ENCODE measurements at regions not wholly inside any gene's neighbourhood (a gene's known extent, or its start where the extent isn't known, plus 50 kb on each side); places are given as distances from the start of the nearest gene placed in this dataset.

GRCh38 chr18:37922162-37922561, 356.6 kb upstream of the CELF4 start:
- Histone ChIP-seq H3K9me3 (ENCODE audit: control insufficient read depth in 2 of 2, low read length in 2 of 2) (peaks cover 0 to 3% of the 10 kb centered on the region in 2 donors), H3K9ac (ENCODE audit: low read length in 2 of 2) (no peak overlapping the region), H3K27me3 (ENCODE audit: control insufficient read depth in 1 of 2, insufficient read depth in 2 of 2, low read length in 2 of 2) (no peaks in the 10 kb centered on the region), H3K27ac (ENCODE audit: low read length) (no peak overlapping the region), H3K4me1 (ENCODE audit: control insufficient read depth, insufficient read depth, low read length) (no peaks in the 10 kb centered on the region), H3K36me3 (ENCODE audit: control insufficient read depth in 2 of 2, insufficient read depth in 2 of 2, low read length in 2 of 2) (no peaks in the 10 kb centered on the region), H3K4me3 (ENCODE audit: low read length in 2 of 2) (no peak overlapping the region)

- no peak overlapping the region for H3K9ac ChIP-seq (ENCODE audit: low read length in 2 of 2)
- no peaks in the 10 kb centered on the region for H3K4me1 ChIP-seq (ENCODE audit: control insufficient read depth, insufficient read depth, low read length)
- peaks cover 0 to 2% of the 10 kb centered on the region in 2 donors for H3K9me3 ChIP-seq (ENCODE audit: control insufficient read depth in 2 of 2, low read length in 2 of 2)
- H3K27ac ChIP-seq (ENCODE audit: low read length) = no peak overlapping the region
- no peaks in the 10 kb centered on the region for H3K36me3 ChIP-seq (ENCODE audit: control insufficient read depth in 2 of 2, insufficient read depth in 2 of 2, low read length in 2 of 2)
- H3K27me3 ChIP-seq (ENCODE audit: control insufficient read depth in 1 of 2, insufficient read depth in 2 of 2, low read length in 2 of 2) = no peaks in the 10 kb centered on the region
- H3K4me3 ChIP-seq (ENCODE audit: low read length in 2 of 2) = no peak overlapping the region
These were observed 355.3 kb upstream of the CELF4 start for GRCh38 chr18:37920865-37921264.

- Histone ChIP-seq H3K4me1 (ENCODE audit: control insufficient read depth, insufficient read depth, low read length) (no peaks in the 10 kb centered on the region), H3K27me3 (ENCODE audit: control insufficient read depth in 1 of 2, insufficient read depth in 2 of 2, low read length in 2 of 2) (no peaks in the 10 kb centered on the region), H3K27ac (ENCODE audit: low read length) (no peak overlapping the region), H3K9ac (ENCODE audit: low read length in 2 of 2) (no peak overlapping the region), H3K9me3 (ENCODE audit: control insufficient read depth in 2 of 2, low read length in 2 of 2) (no peaks in the 10 kb centered on the region), H3K4me3 (ENCODE audit: low read length in 2 of 2) (no peak overlapping the region), H3K36me3 (ENCODE audit: control insufficient read depth in 2 of 2, insufficient read depth in 2 of 2, low read length in 2 of 2) (no peaks in the 10 kb centered on the region)
These were observed 347.5 kb upstream of the CELF4 start for GRCh38 chr18:37913051-37913450.

GRCh38 chr18:37902344-37902743, 336.7 kb upstream of the CELF4 start:
- H3K9me3 ChIP-seq (ENCODE audit: control insufficient read depth in 2 of 2, low read length in 2 of 2) = no peaks in the 10 kb centered on the region
- no peaks in the 10 kb centered on the region for H3K4me1 ChIP-seq (ENCODE audit: control insufficient read depth, insufficient read depth, low read length)
- H3K4me3 ChIP-seq (ENCODE audit: low read length in 2 of 2) = no peak overlapping the region
- H3K36me3 ChIP-seq (ENCODE audit: control insufficient read depth in 2 of 2, insufficient read depth in 2 of 2, low read length in 2 of 2) = no peaks in the 10 kb centered on the region
- H3K9ac ChIP-seq (ENCODE audit: low read length in 2 of 2) = no peak overlapping the region
- no peaks in the 10 kb centered on the region for H3K27me3 ChIP-seq (ENCODE audit: control insufficient read depth in 1 of 2, insufficient read depth in 2 of 2, low read length in 2 of 2)
- H3K27ac ChIP-seq (ENCODE audit: low read length) = no peak overlapping the region

- H3K4me3 ChIP-seq (ENCODE audit: low read length in 2 of 2) = no peak overlapping the region
- no peak overlapping the region for H3K27ac ChIP-seq (ENCODE audit: low read length)
- H3K9ac ChIP-seq (ENCODE audit: low read length in 2 of 2) = no peak overlapping the region
- H3K4me1 ChIP-seq (ENCODE audit: control insufficient read depth, insufficient read depth, low read length) = no peaks in the 10 kb centered on the region
- no peaks in the 10 kb centered on the region for H3K36me3 ChIP-seq (ENCODE audit: control insufficient read depth in 2 of 2, insufficient read depth in 2 of 2, low read length in 2 of 2)
- peaks cover 0 to 3% of the 10 kb centered on the region in 2 donors for H3K9me3 ChIP-seq (ENCODE audit: control insufficient read depth in 2 of 2, low read length in 2 of 2)
- no peaks in the 10 kb centered on the region for H3K27me3 ChIP-seq (ENCODE audit: control insufficient read depth in 1 of 2, insufficient read depth in 2 of 2, low read length in 2 of 2)
These were observed 334.7 kb upstream of the CELF4 start for GRCh38 chr18:37900326-37900725.

- no peaks in the 10 kb centered on the region for H3K36me3 ChIP-seq (ENCODE audit: control insufficient read depth in 2 of 2, insufficient read depth in 2 of 2, low read length in 2 of 2)
- H3K4me3 ChIP-seq (ENCODE audit: low read length in 2 of 2) = no peak overlapping the region
- no peaks in the 10 kb centered on the region for H3K4me1 ChIP-seq (ENCODE audit: control insufficient read depth, insufficient read depth, low read length)
These were observed 324.4 kb upstream of the CELF4 start for GRCh38 chr18:37889963-37890362.

GRCh38 chr18:37874721-37875120, 309.1 kb upstream of the CELF4 start:
- Histone ChIP-seq H3K4me3 (ENCODE audit: low read length in 2 of 2) (no peak overlapping the region), H3K9ac (ENCODE audit: low read length in 2 of 2) (no peak overlapping the region), H3K36me3 (ENCODE audit: control insufficient read depth in 2 of 2, insufficient read depth in 2 of 2, low read length in 2 of 2) (no peaks in the 10 kb centered on the region), H3K9me3 (ENCODE audit: control insufficient read depth in 2 of 2, low read length in 2 of 2) (no peaks in the 10 kb centered on the region), H3K4me1 (ENCODE audit: control insufficient read depth, insufficient read depth, low read length) (no peaks in the 10 kb centered on the region), H3K27me3 (ENCODE audit: control insufficient read depth in 1 of 2, insufficient read depth in 2 of 2, low read length in 2 of 2) (no peaks in the 10 kb centered on the region), H3K27ac (ENCODE audit: low read length) (no peak overlapping the region)

More at GRCh38 chr18:37889963-37890362, 324.4 kb upstream of the CELF4 start:
- no peaks in the 10 kb centered on the region for H3K9me3 ChIP-seq (ENCODE audit: control insufficient read depth in 2 of 2, low read length in 2 of 2)
- H3K9ac ChIP-seq (ENCODE audit: low read length in 2 of 2) = no peak overlapping the region
- no peaks in the 10 kb centered on the region for H3K27me3 ChIP-seq (ENCODE audit: control insufficient read depth in 1 of 2, insufficient read depth in 2 of 2, low read length in 2 of 2)
- H3K27ac ChIP-seq (ENCODE audit: low read length) = no peak overlapping the region

- Histone ChIP-seq H3K27me3 (ENCODE audit: control insufficient read depth in 1 of 2, insufficient read depth in 2 of 2, low read length in 2 of 2) (no peaks in the 10 kb centered on the region), H3K9ac (ENCODE audit: low read length in 2 of 2) (no peak overlapping the region), H3K9me3 (ENCODE audit: control insufficient read depth in 2 of 2, low read length in 2 of 2) (no peaks in the 10 kb centered on the region), H3K36me3 (ENCODE audit: control insufficient read depth in 2 of 2, insufficient read depth in 2 of 2, low read length in 2 of 2) (no peaks in the 10 kb centered on the region), H3K4me1 (ENCODE audit: control insufficient read depth, insufficient read depth, low read length) (no peaks in the 10 kb centered on the region), H3K27ac (ENCODE audit: low read length) (no peak overlapping the region), H3K4me3 (ENCODE audit: low read length in 2 of 2) (no peak overlapping the region)
These were observed 307.8 kb upstream of the CELF4 start for GRCh38 chr18:37873416-37873815.

- Histone ChIP-seq H3K9ac (ENCODE audit: low read length in 2 of 2) (no peak overlapping the region), H3K27ac (ENCODE audit: low read length) (no peak overlapping the region), H3K27me3 (ENCODE audit: control insufficient read depth in 1 of 2, insufficient read depth in 2 of 2, low read length in 2 of 2) (no peaks in the 10 kb centered on the region), H3K36me3 (ENCODE audit: control insufficient read depth in 2 of 2, insufficient read depth in 2 of 2, low read length in 2 of 2) (no peaks in the 10 kb centered on the region), H3K4me1 (ENCODE audit: control insufficient read depth, insufficient read depth, low read length) (no peaks in the 10 kb centered on the region), H3K9me3 (ENCODE audit: control insufficient read depth in 2 of 2, low read length in 2 of 2) (no peaks in the 10 kb centered on the region), H3K4me3 (ENCODE audit: low read length in 2 of 2) (no peak overlapping the region)
These were observed 307.0 kb upstream of the CELF4 start for GRCh38 chr18:37872562-37872961.

- Histone ChIP-seq H3K4me3 (ENCODE audit: low read length in 2 of 2) (no peak overlapping the region), H3K36me3 (ENCODE audit: control insufficient read depth in 2 of 2, insufficient read depth in 2 of 2, low read length in 2 of 2) (no peaks in the 10 kb centered on the region), H3K9me3 (ENCODE audit: control insufficient read depth in 2 of 2, low read length in 2 of 2) (no peaks in the 10 kb centered on the region), H3K27ac (ENCODE audit: low read length) (no peak overlapping the region), H3K9ac (ENCODE audit: low read length in 2 of 2) (no peak overlapping the region), H3K4me1 (ENCODE audit: control insufficient read depth, insufficient read depth, low read length) (no peaks in the 10 kb centered on the region), H3K27me3 (ENCODE audit: control insufficient read depth in 1 of 2, insufficient read depth in 2 of 2, low read length in 2 of 2) (no peaks in the 10 kb centered on the region)
These were observed 306.0 kb upstream of the CELF4 start for GRCh38 chr18:37871561-37871960.

- Histone ChIP-seq H3K9me3 (ENCODE audit: control insufficient read depth in 2 of 2, low read length in 2 of 2) (peaks cover 0 to 4% of the 10 kb centered on the region in 2 donors), H3K4me1 (ENCODE audit: control insufficient read depth, insufficient read depth, low read length) (no peaks in the 10 kb centered on the region), H3K9ac (ENCODE audit: low read length in 2 of 2) (no peak overlapping the region), H3K27ac (ENCODE audit: low read length) (no peak overlapping the region), H3K36me3 (ENCODE audit: control insufficient read depth in 2 of 2, insufficient read depth in 2 of 2, low read length in 2 of 2) (no peaks in the 10 kb centered on the region), H3K27me3 (ENCODE audit: control insufficient read depth in 1 of 2, insufficient read depth in 2 of 2, low read length in 2 of 2) (no peaks in the 10 kb centered on the region), H3K4me3 (ENCODE audit: low read length in 2 of 2) (no peak overlapping the region)
These were observed 303.5 kb upstream of the CELF4 start for GRCh38 chr18:37869051-37869450.

All from stomach smooth muscle (tissue), 2 donors.